Hematopoietic multipotent progenitor cell treated with erythropoietin and hydrocortisone succinate and interleukin-3 and kit ligand, for 15 days (in vitro differentiated cells): ENCODE measurements at regions not wholly inside any gene's neighbourhood (a gene's known extent, or its start where the extent isn't known, plus 50 kb on each side); places are given as distances from the start of the nearest gene placed in this dataset.

Source experiments
- DNase-seq: peaks from one replicate; pipeline ENCODE4 v3.0.0-alpha.2; 2015; ENCODE audit warnings: low spot score

DNA sequence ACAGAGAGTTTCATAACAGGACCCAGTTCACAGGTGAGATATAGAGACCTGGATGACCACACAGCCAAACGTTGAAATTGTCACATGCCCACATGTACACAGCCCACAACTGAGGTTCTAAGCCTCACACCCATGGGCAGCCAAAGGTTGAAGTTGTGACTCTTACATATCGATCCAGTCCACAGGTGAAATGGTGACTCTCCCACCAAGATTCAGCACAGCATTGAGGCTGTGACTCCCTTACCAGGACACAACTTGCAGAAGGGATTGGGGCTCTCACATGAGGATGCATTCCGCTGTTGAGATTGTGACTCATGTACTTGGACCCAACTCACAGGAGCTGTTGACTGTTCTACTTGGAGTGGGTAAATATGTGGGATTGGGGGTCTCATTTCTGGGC is 1836.4 kb downstream of the TP53TG3F start:
- no peak for DNase-seq

- DNase-seq, result no peak
Observed at GRCh38 chr16:35296962-35297653, 1837.7 kb downstream of the TP53TG3F start.

DNA sequence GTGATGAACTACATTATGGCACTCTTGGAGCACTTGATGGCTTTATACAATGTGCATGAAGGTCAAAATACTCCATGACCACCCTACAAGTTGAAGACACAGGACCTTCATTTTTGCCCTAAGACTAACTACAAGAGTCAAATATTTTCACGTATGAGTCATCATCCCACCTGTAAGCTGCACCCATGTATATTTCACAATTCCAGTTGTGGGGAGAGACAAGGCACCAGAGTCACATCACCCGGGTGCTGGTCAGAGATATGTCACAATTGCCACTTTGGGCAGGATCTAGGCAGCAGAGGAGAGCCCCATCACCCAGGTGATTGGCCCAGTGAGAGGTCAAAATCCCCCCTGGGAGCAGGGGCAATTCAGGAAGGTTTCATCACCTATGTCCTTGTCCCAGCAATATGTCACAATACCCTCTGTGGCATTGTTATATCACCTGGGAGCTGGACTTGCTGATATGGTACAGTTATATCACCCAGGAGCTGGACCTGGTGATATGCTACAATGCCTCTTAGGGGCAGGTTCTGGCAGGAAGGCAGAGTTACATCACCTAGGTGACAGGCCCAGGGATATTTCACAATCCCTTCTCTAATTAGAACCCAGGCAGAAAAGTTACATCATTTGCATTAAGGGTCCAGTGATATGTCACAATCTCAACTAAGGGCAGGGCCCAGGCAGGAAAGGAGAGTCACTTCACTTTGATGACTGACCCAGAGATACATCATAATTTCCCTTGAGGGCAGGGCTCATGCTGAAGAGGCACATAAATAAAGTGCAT is 1839.2 kb downstream of the TP53TG3F start:
- DNase-seq, result no peak

- no peak for DNase-seq
Observed at GRCh38 chr16:35302859-35303258, 1843.4 kb downstream of the TP53TG3F start.

DNA sequence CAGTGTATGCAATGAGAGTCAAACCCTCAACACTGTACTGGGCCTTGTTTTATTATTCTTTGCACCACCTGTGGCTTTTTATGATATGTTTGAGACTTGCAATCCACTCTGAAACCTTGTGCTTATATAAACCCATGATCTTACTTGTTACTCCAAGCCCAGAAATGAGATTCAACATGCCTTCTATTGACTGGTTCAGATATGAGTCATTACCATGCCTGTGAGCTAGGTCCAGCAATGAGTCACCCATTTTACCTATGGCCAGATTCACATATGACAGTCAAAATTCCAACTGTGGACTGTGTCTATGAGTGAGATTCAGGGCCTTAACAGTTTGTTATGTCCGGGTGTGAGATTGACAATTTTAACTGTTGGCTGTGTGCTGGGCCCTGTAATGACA is 1846.1 kb downstream of the TP53TG3F start:
- DNase-seq, result no peak

DNA sequence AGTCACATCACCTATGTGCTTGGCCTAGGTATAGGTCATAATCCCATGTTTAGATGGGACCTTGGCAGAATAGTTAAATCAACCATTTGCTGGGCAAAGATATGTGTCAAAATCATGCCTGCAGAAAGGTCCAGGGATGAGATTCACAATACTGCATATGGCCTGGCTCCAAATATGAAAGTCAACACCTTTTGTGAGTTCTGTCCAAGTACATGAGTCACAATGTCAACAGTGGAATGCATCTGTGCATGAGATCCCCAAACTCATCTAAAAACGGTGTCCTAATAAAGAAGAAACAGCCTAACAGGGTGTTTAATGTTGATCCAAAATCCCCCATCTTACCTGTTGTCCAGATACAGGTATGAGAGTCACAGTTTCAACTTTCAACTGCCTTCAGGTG is 1847.5 kb downstream of the TP53TG3F start:
- no peak for DNase-seq

GRCh38 chr16:35308674-35309073 is 1849.3 kb downstream of the TP53TG3F start:
- DNase-seq, result no peak

GRCh38 chr16:35310999-35311398 is 1851.6 kb downstream of the TP53TG3F start:
- no peak for DNase-seq

GRCh38 chr16:35311475-35311874 is 1852.1 kb downstream of the TP53TG3F start:
- DNase-seq, result no peak

DNA sequence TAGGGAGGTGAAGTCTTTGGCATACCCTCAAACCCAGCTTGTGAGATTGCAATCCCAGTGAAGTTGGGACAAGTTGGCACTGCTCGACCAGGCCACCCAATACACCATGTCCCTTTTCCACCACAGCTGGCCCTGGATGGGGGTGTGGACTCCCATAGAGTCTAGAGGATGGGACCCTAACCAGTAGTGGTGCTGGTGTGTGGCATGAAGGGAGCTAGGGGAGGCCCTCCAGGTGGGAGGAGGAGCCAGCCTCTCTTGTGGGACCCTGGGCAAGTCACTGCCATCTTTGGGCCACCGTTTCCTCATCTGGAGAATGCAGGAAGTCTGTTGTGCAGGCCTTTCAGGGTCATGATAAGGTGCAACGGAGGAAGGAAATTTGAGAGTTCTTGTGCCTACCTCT is 1854.9 kb downstream of the TP53TG3F start:
- no peak for DNase-seq

DNA sequence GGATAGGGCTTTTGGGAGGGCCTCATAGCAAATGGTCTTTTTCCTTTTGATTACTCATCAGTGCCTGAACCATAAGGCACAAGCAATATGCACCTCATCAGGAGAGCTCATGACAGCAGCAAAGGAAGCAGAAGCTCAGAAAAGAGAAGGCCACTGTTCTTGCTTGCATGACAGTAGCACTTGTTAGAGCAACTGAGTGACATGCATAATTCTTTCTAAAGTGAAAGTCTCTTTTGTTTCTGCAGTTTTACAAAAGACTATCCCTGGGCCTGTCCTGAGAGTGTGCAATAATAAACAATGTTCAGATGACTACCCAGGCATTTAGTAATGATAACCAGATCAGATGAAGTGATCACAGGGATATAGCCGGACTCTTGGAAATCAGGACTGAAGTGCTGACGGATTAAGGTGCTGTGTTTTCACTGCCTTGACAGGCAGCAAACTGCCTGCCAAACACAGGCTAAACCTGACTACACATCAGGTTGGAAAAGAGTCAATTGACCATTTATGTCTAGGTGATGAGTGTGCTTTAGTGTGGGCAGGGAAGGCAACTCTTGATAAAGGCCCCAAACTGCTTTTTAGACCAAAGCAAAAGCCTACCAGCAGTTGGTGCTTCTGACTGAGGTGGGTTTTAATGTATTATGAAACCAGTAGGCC is 1860.3 kb downstream of the TP53TG3F start:
- no peak for DNase-seq

GRCh38 chr16:35325936-35326335 is 1866.5 kb downstream of the TP53TG3F start:
- no peak for DNase-seq

GRCh38 chr16:35339337-35339736 is 1879.9 kb downstream of the TP53TG3F start:
- DNase-seq, result no peak

DNA sequence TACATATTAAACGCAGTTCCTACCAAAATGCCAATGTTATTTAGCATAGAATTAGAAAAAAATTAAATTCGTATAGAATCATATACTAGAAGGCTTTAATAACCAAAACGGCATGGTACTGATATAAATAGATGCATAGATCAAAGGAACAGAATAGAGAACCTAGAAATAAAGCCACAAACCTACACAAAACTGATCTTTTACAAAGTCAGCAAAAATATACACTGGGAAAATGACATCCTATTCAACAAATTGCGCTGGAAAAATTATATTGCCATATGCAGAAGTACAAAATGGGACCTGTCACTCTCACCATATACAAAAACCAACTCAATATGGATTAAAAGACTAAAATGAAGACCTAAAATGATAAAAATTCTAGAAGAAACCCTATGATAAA is 1882.6 kb downstream of the TP53TG3F start:
- no peak for DNase-seq

GRCh38 chr16:35344012-35344762 is 1884.8 kb downstream of the TP53TG3F start:
- no peak for DNase-seq

- no peak for DNase-seq
Observed at GRCh38 chr16:35352431-35352830, 1893.0 kb downstream of the TP53TG3F start.

DNA sequence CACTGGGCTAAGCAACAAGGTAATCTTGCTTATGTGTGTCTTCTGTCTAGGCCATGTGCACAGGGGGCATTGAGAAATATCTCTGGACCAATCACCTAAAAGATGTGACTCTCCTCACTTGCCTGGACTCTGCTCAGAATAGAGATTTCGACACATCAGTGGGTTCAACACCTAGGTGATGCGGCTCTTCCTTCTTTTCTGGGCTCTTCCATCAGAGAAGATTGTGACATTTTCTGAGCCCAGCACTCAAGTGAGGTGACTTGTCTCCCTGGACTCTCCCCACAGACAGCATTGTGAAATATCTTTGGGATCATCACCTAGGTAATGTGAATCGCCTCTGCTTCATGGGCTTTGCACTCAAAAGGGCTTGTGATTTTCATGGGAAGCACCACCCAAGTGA is 1904.1 kb downstream of the TP53TG3F start:
- no peak for DNase-seq

- no peak for DNase-seq
Observed at GRCh38 chr16:35364263-35364662, 1904.9 kb downstream of the TP53TG3F start.

GRCh38 chr16:35365675-35366074 is 1906.3 kb downstream of the TP53TG3F start:
- no peak for DNase-seq

GRCh38 chr16:35370617-35371016 is 1911.2 kb downstream of the TP53TG3F start:
- no peak for DNase-seq

DNA sequence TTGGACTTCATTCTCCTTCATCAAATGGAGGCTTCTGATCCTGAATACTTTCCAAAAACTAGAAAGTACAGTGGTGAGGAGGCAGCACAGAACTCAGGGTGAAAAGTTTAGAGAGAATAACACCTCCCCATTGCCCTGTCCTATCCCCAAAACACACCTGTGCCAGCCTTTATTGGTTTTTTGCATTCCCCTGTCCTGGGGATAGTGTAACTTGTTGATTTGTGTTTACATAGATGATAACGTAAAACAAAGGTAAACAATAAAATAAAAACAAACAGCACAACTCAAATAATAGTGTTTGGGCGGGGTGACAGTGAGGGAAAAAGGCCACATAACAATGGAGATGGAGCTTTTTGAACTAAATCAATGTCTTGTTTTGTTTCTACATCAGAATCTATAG is 1917.7 kb downstream of the TP53TG3F start:
- DNase-seq, result no peak

- no peak for DNase-seq
Observed at GRCh38 chr16:35386619-35387018, 1927.2 kb downstream of the TP53TG3F start.
